Stimulated activated CD4-positive, alpha-beta T cell treated with anti-CD3 and anti-CD28 coated beads, Interleukin-12 subunit alpha, Interleukin-12 subunit beta, amount 100 ng/mL, for 4 hours (primary cell): ENCODE measurements at regions not wholly inside any gene's neighbourhood (a gene's known extent, or its start where the extent isn't known, plus 50 kb on each side); places are given as distances from the start of the nearest gene placed in this dataset.
"Not testable (repeated sequence)": the region's sequence is repeated elsewhere in the genome, so short reads cannot be mapped to it uniquely, and the experiment has no call there.

Experiments
- DNase-seq: peaks from one replicate; pipeline ENCODE4 v3.0.0-alpha.2; 2020

- no peak for DNase-seq
Measured at GRCh38 chr11:129639300-129639699, 176.3 kb upstream of the TMEM45B start.

GRCh38 chr11:129640671-129641070 is 175.0 kb upstream of the TMEM45B start:
- no peak for DNase-seq

GRCh38 chr11:129643031-129643721 is 172.5 kb upstream of the TMEM45B start:
- no peak for DNase-seq

GRCh38 chr11:129644326-129644725 is 171.3 kb upstream of the TMEM45B start:
- DNase-seq: no peak

- no peak for DNase-seq
Measured at GRCh38 chr11:129645943-129646342, 169.7 kb upstream of the TMEM45B start.

- DNase-seq: not testable (repeated sequence)
Measured at GRCh38 chr11:129650044-129650443, 165.6 kb upstream of the TMEM45B start.

GRCh38 chr11:129652835-129653234 is 162.8 kb upstream of the TMEM45B start:
- DNase-seq: no peak

GRCh38 chr11:129655247-129655832 is 160.3 kb upstream of the TMEM45B start:
- no peak for DNase-seq

- DNase-seq: no peak
Measured at GRCh38 chr11:129657866-129658525, 157.7 kb upstream of the TMEM45B start.

- DNase-seq: no peak
Measured at GRCh38 chr11:129658526-129658867, 157.2 kb upstream of the TMEM45B start.

- no peak for DNase-seq
Measured at GRCh38 chr11:129680907-129681306, 134.7 kb upstream of the TMEM45B start.

GRCh38 chr11:129681344-129682114 is 134.1 kb upstream of the TMEM45B start:
- DNase-seq: no peak

GRCh38 chr11:129686269-129686668 is 129.4 kb upstream of the TMEM45B start:
- no peak for DNase-seq

GRCh38 chr11:129691142-129691541 is 124.5 kb upstream of the TMEM45B start:
- DNase-seq: no peak

GRCh38 chr11:129694538-129694937 is 121.1 kb upstream of the TMEM45B start:
- DNase-seq: peak; percentile 7

GRCh38 chr11:129694966-129695365 is 120.7 kb upstream of the TMEM45B start:
- DNase-seq: no peak

GRCh38 chr11:129695571-129696308 is 119.9 kb upstream of the TMEM45B start:
- DNase-seq: peak; percentile 64

- DNase-seq: no peak
Measured at GRCh38 chr11:129696309-129696989, 119.2 kb upstream of the TMEM45B start.

GRCh38 chr11:129698212-129698611 is 117.4 kb upstream of the TMEM45B start:
- DNase-seq: no peak

GRCh38 chr11:129699711-129700304 is 115.8 kb upstream of the TMEM45B start:
- no peak for DNase-seq

- DNase-seq: no peak
Measured at GRCh38 chr11:129700701-129701100, 114.9 kb upstream of the TMEM45B start.

GRCh38 chr11:129701706-129702105 is 113.9 kb upstream of the TMEM45B start:
- DNase-seq: no peak
